CD4-positive, alpha-beta T cell treated with Interleukin-10 for 1 hour (primary cell): ENCODE measurements at regions not wholly inside any gene's neighbourhood (a gene's known extent, or its start where the extent isn't known, plus 50 kb on each side); places are given as distances from the start of the nearest gene placed in this dataset.
"Not testable (repeated sequence)": the region's sequence is repeated elsewhere in the genome, so short reads cannot be mapped to it uniquely, and the experiment has no call there.

ENCODE experiments used
- DNase-seq: peaks from one replicate; pipeline ENCODE4 v3.0.0-alpha.2; 2020

DNA sequence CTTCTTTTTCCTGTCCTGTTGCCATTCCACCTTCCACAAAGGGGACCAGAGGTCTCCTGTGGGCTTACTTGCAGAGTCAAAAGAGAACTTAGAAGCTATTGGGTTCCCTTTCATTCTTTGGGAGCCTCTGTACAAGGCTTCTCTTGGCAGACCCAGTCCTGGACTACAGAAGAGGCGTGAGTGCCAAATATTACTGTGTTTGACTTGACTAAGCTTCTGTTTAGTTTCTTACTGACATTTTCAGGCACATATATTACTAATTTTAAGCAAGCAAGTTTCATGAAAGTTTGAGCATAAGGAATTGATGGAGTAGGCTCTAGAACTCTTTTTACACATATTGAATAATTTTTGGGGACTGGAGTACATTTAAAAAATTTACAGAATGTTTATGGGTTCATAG is 254.4 kb downstream of the HAPSTR1 start:
- no peak for DNase-seq

GRCh38 chr16:9348912-9349311 is 257.5 kb downstream of the HAPSTR1 start:
- no peak for DNase-seq

GRCh38 chr16:9349373-9349960 is 258.0 kb downstream of the HAPSTR1 start:
- DNase-seq, result not testable (repeated sequence)

GRCh38 chr16:9350119-9350799 is 258.8 kb downstream of the HAPSTR1 start:
- not testable (repeated sequence) for DNase-seq

GRCh38 chr16:9351440-9351839 is 260.0 kb downstream of the HAPSTR1 start:
- DNase-seq, result no peak

DNA sequence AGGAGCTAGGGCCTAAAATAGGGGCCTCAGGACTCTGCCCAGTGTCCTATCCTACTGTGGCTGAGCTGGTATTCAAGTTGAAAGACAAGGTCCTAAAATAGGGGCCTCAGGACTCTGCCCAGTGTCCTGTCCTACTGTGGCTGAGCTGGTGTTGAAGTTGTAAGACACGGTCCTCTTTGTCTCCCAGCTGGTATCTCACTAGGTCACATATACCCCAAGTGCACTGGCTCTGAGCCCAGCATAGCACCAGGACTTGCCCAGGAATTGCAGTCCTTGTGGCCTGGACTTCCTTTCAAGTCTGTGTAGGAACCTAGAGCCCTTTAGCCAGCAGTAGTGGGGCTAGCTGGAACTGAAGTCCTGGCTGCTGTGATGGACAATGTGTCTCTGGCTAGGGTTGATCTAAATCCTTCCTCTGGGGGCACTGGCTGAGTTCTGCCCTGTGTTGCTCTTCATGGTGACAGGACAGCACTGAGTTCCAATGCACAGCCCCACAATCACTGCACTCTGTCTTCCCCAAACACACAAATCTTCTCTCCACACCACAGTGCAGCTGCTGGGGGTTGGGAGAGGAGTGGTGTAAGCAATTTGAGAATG is 260.5 kb downstream of the HAPSTR1 start:
- no peak for DNase-seq

- no peak for DNase-seq
Observed at GRCh38 chr16:9357829-9358228, 266.4 kb downstream of the HAPSTR1 start.

DNA sequence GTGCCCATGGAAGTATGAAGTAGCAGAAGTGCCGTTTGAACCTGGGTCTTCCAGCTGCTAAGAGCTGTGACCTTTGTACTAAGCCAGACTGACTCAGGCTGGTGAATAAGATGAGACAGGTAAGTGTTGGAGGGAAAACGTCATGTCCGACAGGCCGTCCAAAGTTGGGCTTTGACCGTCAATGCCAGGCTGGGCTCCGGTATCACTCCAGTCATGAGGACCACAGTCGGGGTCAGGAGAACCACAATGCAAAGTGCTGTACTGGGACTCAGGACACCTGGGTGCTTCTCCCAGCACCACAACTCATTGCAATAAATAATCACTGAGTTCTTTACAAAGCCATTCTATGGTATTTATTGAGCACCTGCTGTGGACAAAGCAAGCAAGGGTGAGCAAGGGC is 268.6 kb downstream of the HAPSTR1 start:
- no peak for DNase-seq

DNA sequence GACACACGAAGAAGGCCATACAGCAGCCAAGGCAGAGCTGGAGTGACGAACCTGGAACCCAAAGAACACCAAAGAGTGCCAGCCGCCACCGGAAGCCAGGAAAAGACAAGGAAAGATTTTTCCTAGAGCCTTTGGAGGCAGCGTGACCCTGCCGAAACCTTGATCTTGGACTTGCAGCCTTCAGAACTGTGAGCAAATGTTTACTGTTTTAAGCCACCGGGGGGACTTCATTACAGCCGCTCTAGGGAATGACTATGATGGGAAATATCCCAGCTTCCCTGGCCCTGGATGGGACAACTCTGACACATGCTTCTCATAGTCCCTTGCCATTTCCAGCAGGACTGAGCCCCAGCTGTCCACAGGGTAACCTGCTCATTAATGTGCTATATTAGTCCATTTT is 270.6 kb downstream of the HAPSTR1 start:
- no peak for DNase-seq

DNA sequence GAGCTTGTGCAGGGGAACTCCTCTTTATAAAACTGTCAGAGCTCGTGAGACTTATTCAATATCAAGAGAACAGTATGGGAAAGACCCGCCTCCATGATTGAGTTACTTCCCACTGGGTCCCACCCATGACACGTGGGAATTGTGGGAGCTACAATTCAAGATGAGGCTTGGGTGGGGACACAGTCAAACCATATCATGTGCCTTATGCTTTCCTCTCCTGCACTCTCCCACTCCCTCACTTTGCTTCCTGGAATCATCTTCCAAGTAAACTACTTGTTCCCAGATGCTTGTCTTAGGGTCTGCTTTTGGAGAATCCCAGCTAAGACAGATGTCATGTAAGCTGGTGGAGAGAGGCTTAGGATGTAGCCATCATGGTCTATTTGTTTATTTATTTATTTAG is 271.2 kb downstream of the HAPSTR1 start:
- DNase-seq, result no peak

DNA sequence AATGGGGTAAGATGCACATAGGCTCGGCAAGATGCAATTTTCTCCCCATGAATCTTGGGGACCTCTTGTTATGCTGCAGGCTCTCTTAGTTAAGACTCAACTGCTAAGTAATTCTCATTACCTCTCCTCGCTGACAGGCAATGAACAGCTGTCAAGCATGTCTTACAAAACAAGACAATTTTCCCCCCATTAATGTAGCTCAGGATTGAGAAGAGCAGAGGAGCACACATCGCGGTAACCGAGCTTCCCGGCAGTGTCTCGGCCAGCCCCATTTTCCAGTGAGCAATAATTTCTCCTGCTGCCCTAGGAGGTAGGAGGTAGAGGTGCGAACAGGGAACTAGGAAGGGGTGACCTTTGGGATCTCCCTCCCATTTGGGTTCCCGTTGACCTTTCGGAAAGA is 272.1 kb downstream of the HAPSTR1 start:
- DNase-seq, result no peak

- DNase-seq, result no peak
Observed at GRCh38 chr16:9364721-9365369, 273.4 kb downstream of the HAPSTR1 start.

DNA sequence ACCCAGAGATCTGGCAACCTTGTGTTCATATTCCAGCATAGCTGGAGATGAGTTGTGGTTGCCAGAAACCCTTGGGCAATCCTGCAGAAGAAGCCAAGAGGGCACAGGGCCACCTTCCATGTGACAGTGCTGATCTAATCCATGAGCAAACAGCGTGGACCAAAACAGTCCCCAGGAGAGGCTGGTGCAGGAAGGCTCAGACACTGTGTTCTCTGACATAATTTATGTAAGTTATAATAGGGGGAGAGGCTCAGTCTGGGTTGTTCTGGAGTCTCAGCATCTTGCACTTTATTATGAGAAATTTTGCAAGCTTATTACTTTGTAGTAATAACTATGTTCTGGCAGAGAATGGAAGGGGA is 273.9 kb downstream of the HAPSTR1 start:
- no peak for DNase-seq

- no peak for DNase-seq
Observed at GRCh38 chr16:9366048-9366969, 274.9 kb downstream of the HAPSTR1 start.

DNA sequence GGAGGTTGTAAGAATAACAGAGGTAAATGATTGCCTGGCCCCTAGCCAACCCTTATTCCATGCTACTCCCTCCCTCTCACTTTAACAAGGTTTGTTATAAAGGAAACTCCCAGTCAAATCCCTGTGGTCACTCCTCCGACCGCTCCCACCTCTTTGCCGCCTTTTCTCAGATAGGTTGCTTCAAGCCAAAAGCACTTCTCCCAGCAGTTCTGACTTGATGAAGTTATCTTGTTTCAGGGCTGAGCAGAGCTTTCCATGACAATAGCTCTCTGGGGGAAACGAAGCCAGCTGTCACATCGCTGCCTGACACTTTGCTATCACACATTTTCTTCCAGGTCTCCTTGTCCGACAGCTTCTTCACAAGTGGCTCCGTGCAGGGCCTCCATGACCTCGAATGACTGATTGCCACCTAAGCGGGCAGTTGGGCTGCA is 278.6 kb downstream of the HAPSTR1 start:
- no peak for DNase-seq

DNA sequence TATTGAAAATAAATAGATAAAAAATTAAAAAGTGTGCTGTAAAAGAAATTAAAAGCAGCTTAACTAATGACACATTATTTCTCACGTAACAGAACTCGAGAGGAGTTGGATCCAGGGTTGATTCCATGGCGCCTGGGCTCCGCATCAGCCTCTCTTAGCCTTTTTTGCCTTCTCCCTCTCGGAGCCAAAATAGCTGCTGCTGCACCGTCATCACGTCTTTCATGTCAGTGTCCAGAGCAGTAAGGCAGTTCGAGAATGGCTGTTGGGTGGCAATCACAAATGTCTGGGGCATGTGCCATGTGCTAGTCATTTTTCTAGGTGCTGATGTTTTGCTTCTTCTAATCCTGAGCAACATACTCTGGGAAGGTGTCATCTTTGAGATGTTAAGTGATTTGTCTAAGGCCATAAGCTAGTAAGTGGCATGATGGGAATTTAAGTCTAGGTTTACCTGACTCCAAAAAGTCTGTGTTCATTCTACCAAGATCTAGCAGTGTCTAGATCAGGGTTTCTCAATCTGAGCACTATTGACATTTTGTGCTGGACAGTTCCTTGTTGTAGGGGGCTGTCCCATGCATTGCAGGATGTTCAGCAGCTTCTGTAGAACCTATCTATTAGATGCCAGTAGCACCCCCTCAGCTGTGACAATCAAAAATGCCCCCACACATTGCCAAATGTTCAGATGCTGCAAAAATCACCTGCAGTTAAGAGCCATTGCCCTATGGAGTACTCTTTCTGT is 280.4 kb downstream of the HAPSTR1 start:
- DNase-seq, result no peak

- DNase-seq, result no peak
Observed at GRCh38 chr16:9372934-9373890, 281.8 kb downstream of the HAPSTR1 start.

DNA sequence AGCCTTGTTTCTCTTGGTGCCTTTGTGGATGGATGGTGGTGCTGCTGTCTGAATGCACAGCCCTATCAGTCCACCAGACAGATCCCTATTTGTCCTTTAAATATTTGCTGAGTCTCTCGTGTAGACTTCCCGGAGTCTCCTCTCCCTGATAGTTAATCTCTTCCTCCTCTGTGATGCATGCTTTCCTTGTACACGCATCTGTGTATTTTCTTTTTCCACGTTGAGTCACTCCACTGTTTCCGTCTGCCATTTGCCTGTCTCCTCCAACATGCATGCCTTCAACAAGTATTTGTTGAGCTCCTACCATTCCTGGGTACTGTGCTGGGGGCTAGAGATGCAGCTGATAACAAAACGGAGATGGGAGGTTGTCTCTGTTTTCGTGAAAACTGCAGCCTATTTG is 282.6 kb downstream of the HAPSTR1 start:
- no peak for DNase-seq

DNA sequence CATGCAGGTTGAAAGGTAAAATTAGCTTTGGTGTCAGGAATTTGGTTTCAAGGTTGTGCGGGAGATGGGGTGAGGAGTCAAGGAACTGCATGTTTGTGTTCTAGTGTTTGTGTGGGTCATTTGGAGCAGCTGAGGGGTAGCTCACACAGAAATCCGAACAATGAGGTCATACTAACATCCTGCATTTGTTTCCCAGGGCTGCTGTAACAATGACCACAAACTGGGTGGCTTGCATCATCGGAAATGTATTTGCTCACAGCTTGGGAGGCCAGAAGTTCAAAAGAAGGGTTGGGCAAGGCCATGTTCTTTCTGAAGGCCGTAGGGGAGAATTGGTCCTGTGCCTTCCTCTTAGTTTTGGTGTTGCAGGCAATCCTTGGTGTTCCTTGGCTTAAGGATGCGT is 287.4 kb downstream of the HAPSTR1 start:
- DNase-seq, result no peak

- DNase-seq, result no peak
Observed at GRCh38 chr16:9380221-9380620, 288.8 kb downstream of the HAPSTR1 start.

DNA sequence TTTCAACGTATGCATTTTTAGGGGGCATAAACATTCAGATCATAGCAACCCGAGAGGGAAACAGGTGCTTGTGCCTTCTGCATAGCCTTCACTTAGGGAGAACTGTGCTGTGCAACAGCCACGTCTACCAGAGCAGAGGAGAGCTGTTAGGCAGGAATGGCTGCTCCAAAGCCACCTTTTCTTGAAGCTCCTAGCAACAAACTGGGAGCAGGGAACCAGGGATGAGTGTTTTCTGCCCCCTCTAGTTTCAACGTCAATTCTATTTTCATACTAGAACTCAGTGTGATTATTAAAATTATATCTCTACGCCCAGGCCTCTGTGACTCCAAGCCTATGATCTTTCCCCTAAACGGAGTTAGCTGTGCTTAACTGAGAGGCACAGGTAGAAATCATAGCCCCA is 290.0 kb downstream of the HAPSTR1 start:
- no peak for DNase-seq
